IPS-NIHi7 (cell line): ENCODE measurements at regions not wholly inside any gene's neighbourhood (a gene's known extent, or its start where the extent isn't known, plus 50 kb on each side); places are given as distances from the start of the nearest gene placed in this dataset.

Experiments used
- DNase-seq: peaks from one replicate; pipeline ENCODE4 v3.0.0; 2012; ENCODE audit warnings: mixed read lengths; ENCODE audit errors: extremely low spot score

DNA sequence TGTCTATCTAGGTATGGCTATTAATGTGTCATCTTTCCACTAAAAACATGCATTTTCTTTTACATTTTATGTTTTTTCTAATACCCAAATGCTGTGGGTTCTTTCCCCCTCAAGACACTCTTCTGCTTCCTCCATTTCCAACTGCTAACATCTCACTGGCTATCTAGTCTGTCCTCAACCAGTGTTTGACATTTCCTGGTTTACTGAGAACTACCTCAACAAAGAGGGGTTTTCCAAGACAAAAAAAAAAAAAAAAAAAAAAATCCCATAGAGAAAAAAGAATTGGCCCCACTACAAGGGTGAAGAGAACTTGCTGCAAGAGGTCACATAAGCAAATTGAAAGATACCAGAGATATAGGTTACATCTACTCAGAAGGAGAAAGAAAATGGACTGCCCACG is 359.7 kb downstream of the CRPPA start:
- DNase-seq = no peak

- DNase-seq = no peak
These were observed 360.3 kb downstream of the CRPPA start for GRCh38 chr7:16061011-16061410.

DNA sequence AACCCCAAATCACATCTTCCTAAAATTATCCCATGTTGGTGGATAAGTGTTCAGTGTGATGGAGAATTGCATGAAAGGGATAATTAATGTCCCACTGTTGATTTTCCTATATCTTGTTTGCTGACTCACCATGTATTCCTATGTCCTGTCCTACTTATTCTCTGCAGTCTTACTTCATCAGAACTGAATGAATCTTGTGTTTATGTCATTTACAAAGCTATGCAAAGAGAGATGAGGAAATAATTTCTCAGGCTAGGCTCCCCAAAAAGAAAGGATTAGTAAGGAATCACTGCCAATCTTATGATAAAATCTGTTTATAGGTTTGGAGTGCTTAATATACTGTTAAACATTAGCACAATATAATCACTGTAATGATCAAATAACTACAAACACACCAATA is 360.8 kb downstream of the CRPPA start:
- no peak for DNase-seq

GRCh38 chr7:16055263-16055976 is 365.9 kb downstream of the CRPPA start:
- DNase-seq = no peak

GRCh38 chr7:16051561-16052255 is 365.2 kb upstream of the MEOX2 start:
- DNase-seq = no peak

GRCh38 chr7:16046041-16046440 is 359.6 kb upstream of the MEOX2 start:
- no peak for DNase-seq

DNA sequence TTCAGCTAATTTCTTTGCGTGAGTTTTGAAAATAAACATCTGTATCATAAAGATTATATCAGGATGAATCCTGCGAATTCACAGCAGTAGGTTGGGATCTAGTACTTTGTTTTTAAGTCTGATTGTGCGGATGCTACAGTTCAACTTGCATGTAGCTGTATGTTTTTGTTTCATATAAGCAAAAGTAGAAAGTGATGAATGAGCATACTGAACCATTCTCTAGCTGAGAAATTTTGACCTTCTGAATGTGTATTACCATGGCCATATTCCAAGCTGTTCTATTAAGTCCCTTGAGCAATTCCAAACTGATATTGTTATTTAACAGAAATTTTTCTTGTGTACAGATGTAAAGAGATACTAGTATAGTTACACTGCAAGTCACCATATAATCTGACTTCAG is 358.8 kb upstream of the MEOX2 start:
- DNase-seq = no peak

DNA sequence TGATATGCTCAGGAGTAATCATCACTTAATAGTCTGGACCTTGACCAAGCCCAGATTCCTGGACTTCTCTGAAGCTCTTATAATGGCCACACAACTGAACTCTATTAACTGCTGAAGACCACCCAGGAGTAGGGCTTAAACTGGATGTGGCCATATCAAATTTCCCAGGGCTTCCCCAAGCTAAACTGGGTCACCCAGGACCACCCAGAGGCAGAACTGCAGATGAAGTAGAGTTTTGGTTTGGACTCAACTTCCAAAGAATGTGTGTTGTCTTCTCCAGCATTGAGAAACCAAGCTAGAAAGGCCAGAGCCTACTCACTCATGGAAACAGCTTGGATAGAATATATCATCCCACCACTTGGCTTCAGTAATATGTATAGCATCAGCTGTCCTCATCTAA is 358.2 kb upstream of the MEOX2 start:
- no peak for DNase-seq

DNA sequence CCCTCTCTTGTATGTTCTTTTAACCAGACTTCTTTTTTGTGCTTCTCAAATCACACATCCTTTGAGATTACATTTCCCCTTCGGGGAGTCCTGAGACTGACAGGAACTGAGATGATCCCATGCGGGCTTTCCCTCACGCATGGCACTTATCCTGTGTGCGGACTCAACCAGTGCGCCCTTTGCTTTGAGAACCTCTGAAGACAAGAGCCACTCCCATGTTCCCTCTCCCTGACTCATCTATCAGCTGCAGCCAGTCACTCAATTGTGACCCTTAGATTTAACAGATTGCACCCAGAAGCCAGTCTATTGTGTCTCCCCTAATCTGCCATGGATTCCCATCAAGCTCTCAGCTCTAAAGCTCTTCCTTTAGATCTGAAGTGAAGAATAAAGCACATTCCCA is 353.9 kb upstream of the MEOX2 start:
- DNase-seq = no peak

GRCh38 chr7:16038906-16039305 is 352.4 kb upstream of the MEOX2 start:
- no peak for DNase-seq

- no peak for DNase-seq
These were observed 348.9 kb upstream of the MEOX2 start for GRCh38 chr7:16035392-16035791.

DNA sequence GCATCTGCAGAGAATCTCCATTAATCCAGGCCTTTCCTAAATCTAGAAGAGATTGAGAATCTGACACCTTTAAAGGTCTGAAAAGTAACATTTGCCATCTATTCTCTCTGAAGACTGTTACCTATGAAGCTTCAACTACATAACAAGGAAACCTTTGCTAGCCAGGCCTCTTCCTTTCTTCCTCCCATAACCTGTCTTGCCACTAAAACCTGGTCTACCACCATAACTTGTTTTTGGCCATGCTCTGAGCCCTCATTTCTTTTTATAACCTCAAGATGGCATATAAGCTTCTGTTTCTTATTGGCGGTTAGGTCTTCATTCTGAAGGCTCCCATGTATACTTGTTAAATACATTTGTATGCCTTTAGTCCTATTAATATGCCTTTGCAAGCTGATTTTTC is 348.4 kb upstream of the MEOX2 start:
- DNase-seq = no peak

DNA sequence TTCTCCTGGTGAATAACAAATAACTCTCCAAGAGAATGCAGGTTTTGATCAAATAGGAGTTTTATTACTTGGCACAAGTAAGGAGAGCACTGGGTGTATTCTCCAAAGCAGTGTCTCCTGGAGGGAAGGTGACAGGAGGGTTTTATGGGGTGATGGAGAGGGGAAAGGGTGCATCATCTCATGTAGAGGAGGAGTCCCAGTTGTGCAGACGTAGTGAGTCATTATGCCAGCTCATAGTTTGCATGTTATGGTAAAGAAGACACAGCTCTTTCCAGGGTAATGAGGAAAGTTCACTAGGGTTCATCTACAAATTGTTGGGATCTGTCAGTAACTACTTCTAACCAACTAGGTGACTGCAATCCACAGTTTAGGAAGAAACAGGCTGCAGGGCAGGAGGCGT is 347.9 kb upstream of the MEOX2 start:
- DNase-seq = no peak

DNA sequence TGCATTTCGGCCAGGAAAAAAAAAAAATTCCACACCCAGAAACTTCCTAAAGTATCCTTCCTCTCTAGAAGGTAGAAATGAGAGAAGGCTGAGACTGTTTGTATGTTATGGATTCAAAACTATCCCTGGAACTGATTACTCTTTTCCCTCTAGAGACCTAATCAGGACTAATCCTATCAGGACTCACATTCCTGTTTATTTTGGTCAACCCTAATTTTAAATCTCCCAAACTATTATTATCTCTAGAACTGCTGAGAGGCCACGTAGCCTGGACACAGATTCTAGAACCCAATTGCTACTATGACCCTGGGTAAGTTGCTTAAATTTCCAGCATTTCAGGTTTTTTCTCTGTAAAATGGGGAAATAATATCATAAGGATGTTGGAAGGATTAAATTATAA is 346.8 kb upstream of the MEOX2 start:
- no peak for DNase-seq

- DNase-seq = no peak
These were observed 342.2 kb upstream of the MEOX2 start for GRCh38 chr7:16028636-16029035.

GRCh38 chr7:16028103-16028502 is 341.6 kb upstream of the MEOX2 start:
- DNase-seq = no peak

GRCh38 chr7:16027396-16027795 is 340.9 kb upstream of the MEOX2 start:
- no peak for DNase-seq

DNA sequence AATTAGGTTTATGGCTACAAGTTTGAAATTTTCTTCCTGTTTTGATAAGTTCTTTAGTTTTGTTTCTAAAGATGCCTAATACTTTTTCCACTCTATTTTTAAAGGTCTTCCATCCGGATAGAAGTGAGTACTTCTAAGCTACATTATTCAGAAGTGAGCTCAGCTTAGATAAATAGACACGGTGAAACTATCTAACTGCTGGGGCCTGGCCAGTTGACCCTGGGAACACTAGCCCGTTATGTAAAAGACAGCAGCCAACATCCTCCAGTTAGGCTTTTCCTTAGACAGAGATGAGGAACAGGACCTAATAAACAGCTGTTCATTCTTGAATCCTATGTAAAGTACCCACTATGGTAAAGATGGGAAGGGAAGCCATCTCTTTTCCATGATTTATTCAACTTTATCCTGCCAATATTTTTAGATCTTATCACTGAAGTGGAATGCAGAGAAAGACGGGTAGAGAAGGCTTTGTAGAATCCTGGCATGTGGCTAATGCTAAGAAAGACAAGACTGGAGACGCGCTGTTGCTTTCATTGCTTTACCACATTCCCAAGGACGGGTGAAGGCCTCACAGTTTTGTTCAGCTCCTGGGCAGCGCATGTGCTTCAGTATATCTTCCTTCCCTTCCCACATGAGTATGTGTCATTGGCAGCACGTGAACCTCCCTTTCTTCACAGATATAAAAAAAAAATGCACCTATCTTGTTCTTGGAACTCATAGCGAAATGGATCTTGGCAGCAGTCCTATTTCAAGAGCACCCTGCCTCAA is 340.0 kb upstream of the MEOX2 start:
- no peak for DNase-seq

- DNase-seq = no peak
These were observed 339.2 kb upstream of the MEOX2 start for GRCh38 chr7:16025696-16026095.

GRCh38 chr7:16023503-16023902 is 337.0 kb upstream of the MEOX2 start:
- no peak for DNase-seq

DNA sequence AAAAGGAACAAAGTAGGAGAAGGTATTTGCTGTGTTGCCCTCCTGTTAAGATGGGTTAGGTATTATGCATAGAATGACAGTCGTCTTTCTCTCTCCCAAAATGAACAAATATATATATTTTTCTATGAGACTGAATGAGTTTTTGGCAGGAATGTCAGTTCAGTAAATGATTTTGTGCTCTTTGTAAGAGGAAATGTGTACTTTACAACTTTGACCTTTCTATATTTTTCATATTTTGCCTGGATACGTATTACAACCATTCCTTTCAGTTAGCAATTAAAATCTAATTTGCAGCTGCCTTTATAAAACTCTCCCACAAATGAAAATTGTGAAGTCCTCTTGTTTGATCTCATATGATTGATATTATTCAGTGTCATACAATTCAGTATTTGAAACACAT is 336.6 kb upstream of the MEOX2 start:
- DNase-seq = no peak

DNA sequence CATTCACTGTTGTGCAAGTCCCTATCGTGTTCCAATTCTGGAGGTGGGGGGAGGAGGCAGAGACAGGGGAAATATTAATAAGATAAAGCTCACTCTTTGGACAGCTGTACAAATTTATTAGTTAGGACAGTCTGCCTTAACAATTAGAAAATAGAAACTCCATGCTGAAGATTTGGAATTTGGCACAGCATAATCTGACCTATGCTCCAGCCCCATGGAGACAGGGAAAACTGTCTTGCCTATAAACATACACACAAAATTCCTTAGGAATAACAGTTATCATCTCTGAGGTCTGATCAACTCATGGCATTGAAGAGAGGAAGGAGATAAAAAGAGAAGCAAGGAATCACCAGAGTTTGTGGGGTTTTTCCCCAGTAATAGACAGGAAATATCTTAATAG is 335.4 kb upstream of the MEOX2 start:
- no peak for DNase-seq

GRCh38 chr7:16015981-16016380 is 329.5 kb upstream of the MEOX2 start:
- DNase-seq = no peak
